Ovary (tissue), 3 donors: ENCODE measurements at regions not wholly inside any gene's neighbourhood (a gene's known extent, or its start where the extent isn't known, plus 50 kb on each side); places are given as distances from the start of the nearest gene placed in this dataset.

Experiments used
- POLR2A ChIP-seq: fragments of 450-650 bp; IDR thresholded peaks from one replicate; pipeline ENCODE4 v1.6.1; 2017; ENCODE audit warnings: antibody characterized with exemption, mild to moderate bottlenecking, moderate library complexity
- TF ChIP-seq, protein P1 (sequence below), 3 donors: fragments of 450-650 bp in 2 of 3; fragments of 200-600 bp in 1 of 3; IDR thresholded peaks; one replicate each; pipeline versions ENCODE4 v1.5.1 to v1.8.0; 2016 to 2022; ENCODE audit warnings: antibody characterized with exemption in 3 of 3, mild to moderate bottlenecking in 1 of 3
- donor health status: DM: no; HTN: no; CAD: no.

DNA sequence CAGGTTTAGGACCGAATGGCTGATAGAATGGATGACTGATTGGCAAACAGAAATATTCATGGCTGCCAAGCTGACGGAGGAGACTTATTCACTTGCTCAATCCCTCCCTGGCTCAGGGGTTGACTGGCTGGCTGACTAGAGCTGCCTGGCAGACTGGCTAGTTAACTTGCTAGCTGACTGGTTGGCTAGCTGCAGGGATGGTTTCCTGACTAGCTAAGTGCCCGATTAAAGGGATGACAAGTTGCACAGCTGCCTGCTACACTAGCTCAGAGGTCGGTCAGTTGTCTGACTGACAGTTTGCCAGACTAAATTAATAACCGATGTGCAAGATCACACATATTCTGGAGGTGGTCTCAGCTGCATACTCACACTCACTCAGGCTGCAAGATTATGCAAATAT is 1208.4 kb upstream of the CDH8 start:
- TF ChIP-seq, protein P1, sequence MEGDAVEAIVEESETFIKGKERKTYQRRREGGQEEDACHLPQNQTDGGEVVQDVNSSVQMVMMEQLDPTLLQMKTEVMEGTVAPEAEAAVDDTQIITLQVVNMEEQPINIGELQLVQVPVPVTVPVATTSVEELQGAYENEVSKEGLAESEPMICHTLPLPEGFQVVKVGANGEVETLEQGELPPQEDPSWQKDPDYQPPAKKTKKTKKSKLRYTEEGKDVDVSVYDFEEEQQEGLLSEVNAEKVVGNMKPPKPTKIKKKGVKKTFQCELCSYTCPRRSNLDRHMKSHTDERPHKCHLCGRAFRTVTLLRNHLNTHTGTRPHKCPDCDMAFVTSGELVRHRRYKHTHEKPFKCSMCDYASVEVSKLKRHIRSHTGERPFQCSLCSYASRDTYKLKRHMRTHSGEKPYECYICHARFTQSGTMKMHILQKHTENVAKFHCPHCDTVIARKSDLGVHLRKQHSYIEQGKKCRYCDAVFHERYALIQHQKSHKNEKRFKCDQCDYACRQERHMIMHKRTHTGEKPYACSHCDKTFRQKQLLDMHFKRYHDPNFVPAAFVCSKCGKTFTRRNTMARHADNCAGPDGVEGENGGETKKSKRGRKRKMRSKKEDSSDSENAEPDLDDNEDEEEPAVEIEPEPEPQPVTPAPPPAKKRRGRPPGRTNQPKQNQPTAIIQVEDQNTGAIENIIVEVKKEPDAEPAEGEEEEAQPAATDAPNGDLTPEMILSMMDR (IDR thresholded peaks at IDR 0.05) = no peak
- TF ChIP-seq POLR2A = no peak
